HepG2 (cell line): ENCODE measurements at regions not wholly inside any gene's neighbourhood (a gene's known extent, or its start where the extent isn't known, plus 50 kb on each side); places are given as distances from the start of the nearest gene placed in this dataset.

Experiments used
- CBX2 ChIP-seq, 2 experiments: fragments of 200-600 bp in 1 of 2; sonication (generic); formaldehyde crosslinking in 1 of 2; IDR thresholded peaks; 2 replicates each; pipeline versions ENCODE4 v1.7.0 to v1.8.1; 2018 to 2022; ENCODE audit warnings: low read depth in 2 of 2, low read length in 1 of 2, mild to moderate bottlenecking in 1 of 2, missing genetic modification reagents in 1 of 2
- CREM ChIP-seq, 2 experiments: sonication (generic) in 1 of 2; formaldehyde crosslinking in 1 of 2; IDR thresholded peaks; 2 replicates each; pipeline versions ENCODE4 v1.4.0 to v1.6.1; 2016 to 2020; ENCODE audit warnings: antibody characterized with exemption in 1 of 2, mild to moderate bottlenecking in 1 of 2, missing genetic modification reagents in 1 of 2
- GTF2F1 ChIP-seq: fragments of 150-350 bp; IDR thresholded peaks from 2 replicates; pipeline ENCODE4 v1.6.1; 2014; ENCODE audit warnings: low read length
- IRF9 ChIP-seq: sonication (generic); formaldehyde crosslinking; IDR thresholded peaks from 2 replicates; pipeline ENCODE4 v1.8.0; 2022; ENCODE audit warnings: missing genetic modification reagents, mild to moderate bottlenecking, borderline replicate concordance
- KDM5B ChIP-seq: sonication (generic); formaldehyde crosslinking; IDR thresholded peaks from 2 replicates; pipeline ENCODE4 v1.4.0; 2020; ENCODE audit warnings: missing genetic modification reagents, mild to moderate bottlenecking, borderline replicate concordance
- MAFK ChIP-seq, 2 experiments: IDR thresholded peaks in 1 of 2; conservative IDR thresholded peaks in 1 of 2; 2 replicates each; pipeline ENCODE4 v1.6.1; 2011; ENCODE audit warnings: improper control_type of control experiment in 2 of 2, low read length in 2 of 2
- MAX ChIP-seq: IDR thresholded peaks from 2 replicates; pipeline ENCODE4 v1.6.1; 2012; ENCODE audit warnings: inconsistent platforms
- MEIS1 ChIP-seq: sonication (generic); formaldehyde crosslinking; IDR thresholded peaks from 2 replicates; pipeline ENCODE4 v1.9.0; 2021; ENCODE audit warnings: mild to moderate bottlenecking, missing genetic modification reagents, moderate library complexity, borderline replicate concordance
- RARA ChIP-seq: IDR thresholded peaks from 2 replicates; pipeline ENCODE4 v1.6.1; 2016; ENCODE audit warnings: missing genetic modification reagents, missing compliant biosample characterization
- SETDB1 ChIP-seq: sonication (generic); formaldehyde crosslinking; IDR thresholded peaks from 2 replicates; pipeline ENCODE4 v1.5.1; 2020; ENCODE audit warnings: missing genetic modification reagents, mild to moderate bottlenecking, borderline replicate concordance
- SOX13 ChIP-seq, 3 experiments: fragments of 450-650 bp in 1 of 3; sonication (generic) in 1 of 3; formaldehyde crosslinking in 1 of 3; IDR thresholded peaks in 2 of 3; conservative IDR thresholded peaks in 1 of 3; 2 replicates each; pipeline versions ENCODE4 v1.5.0 to v1.6.1; 2016 to 2020; ENCODE audit warnings: antibody characterized with exemption in 1 of 3, mild to moderate bottlenecking in 1 of 3, missing compliant biosample characterization in 1 of 3, missing genetic modification reagents in 1 of 3, moderate library complexity in 1 of 3
- TOPORS ChIP-seq: sonication (generic); formaldehyde crosslinking; IDR thresholded peaks from 2 replicates; pipeline ENCODE4 v1.8.0; 2023; ENCODE audit warnings: mild to moderate bottlenecking, missing genetic modification reagents
- ZFP36L1 ChIP-seq: sonication (generic); formaldehyde crosslinking; IDR thresholded peaks from 2 replicates; pipeline ENCODE4 v1.8.0; 2022; ENCODE audit warnings: mild to moderate bottlenecking, missing genetic modification reagents, moderate library complexity
- ZFX ChIP-seq: sonication (generic); formaldehyde crosslinking; IDR thresholded peaks from 2 replicates; pipeline ENCODE4 v1.4.0; 2020; ENCODE audit warnings: mild to moderate bottlenecking, low read depth, missing genetic modification reagents, moderate library complexity
- ZHX1 ChIP-seq: sonication (generic); formaldehyde crosslinking; IDR thresholded peaks from 2 replicates; pipeline ENCODE4 v1.8.1; 2022; ENCODE audit warnings: low read depth, mild to moderate bottlenecking, missing genetic modification reagents
- ZNF235 ChIP-seq: sonication (generic); formaldehyde crosslinking; IDR thresholded peaks from 2 replicates; pipeline ENCODE4 v1.8.1; 2023; ENCODE audit warnings: mild to moderate bottlenecking, missing genetic modification reagents, borderline replicate concordance
- ZNF335 ChIP-seq: sonication (generic); formaldehyde crosslinking; IDR thresholded peaks from 2 replicates; pipeline ENCODE4 v1.4.0; 2020; ENCODE audit warnings: missing genetic modification reagents
- ZNF564 ChIP-seq: sonication (generic); formaldehyde crosslinking; IDR thresholded peaks from 2 replicates; pipeline ENCODE4 v1.8.1; 2023; ENCODE audit warnings: mild to moderate bottlenecking, missing genetic modification reagents
- TF ChIP-seq, protein P1 (sequence below): sonication (generic); formaldehyde crosslinking; IDR thresholded peaks from 2 replicates; pipeline ENCODE4 v1.5.0; 2020; ENCODE audit warnings: missing genetic modification reagents
- TF ChIP-seq, protein P2 (sequence below): sonication (generic); formaldehyde crosslinking; IDR thresholded peaks from 2 replicates; pipeline ENCODE4 v1.5.0; 2020; ENCODE audit warnings: mild to moderate bottlenecking, missing genetic modification reagents

DNA sequence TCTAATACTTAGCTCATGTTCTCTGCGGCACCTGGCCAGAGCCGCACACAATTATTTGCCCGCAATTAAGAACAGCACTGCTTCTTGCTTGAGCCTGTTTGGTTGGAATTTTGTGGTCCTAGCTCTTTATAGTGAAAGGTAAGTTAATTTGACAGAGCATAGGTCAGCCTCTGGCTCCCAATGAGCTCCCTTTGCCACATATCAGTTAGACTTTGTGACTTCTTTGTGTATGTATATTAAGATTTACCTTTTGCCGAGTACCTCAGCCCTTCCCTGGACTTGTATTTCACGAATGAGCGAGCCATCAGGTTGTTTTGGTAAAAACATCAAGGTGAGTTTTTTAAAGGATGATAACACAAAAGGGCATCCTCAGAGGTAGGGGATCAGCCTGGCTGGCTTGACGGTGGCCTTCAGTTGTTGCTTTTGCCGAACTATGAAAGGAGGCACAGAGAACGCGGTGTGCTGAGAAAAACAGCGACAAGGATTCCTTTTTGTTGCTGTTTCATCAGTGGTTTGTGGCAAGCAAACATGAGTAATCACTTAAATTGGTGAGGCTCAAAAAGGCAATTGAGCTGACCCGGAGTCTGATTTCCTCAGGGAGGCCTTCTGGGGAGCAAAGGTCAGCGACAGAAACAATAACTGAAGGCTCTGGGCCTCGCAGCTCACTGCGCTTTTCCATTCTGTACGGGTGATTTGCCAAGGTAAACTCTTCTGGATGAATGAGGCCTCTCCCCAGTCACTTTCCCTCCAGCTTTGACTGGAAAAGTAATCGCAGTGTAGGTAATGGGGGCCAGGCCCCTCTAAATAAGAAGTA is 163.6 kb downstream of the HS3ST3A1 start (continued):
- TF ChIP-seq CREM (IDR thresholded peaks at IDR 0.05) (peak; percentile 72), CREM (CRISPR knock-in tag; IDR thresholded peaks at IDR 0.05) (no peak), IRF9 (no peak), MAFK (conservative IDR thresholded peaks at IDR 0.05 in 1 of 2, IDR thresholded peaks at IDR 0.05 in 1 of 2; ENCODE audit: low read length in 2 of 2) (peak; percentile 24 to 62; a peak in 3 of 4 replicates), RARA (CRISPR knock-in tag) (peak; percentile 61), ZNF235 (CRISPR knock-in tag) (no peak), GTF2F1 (no peak), CBX2 (IDR thresholded peaks at IDR 0.05; ENCODE audit: low read depth, low read length) (no peak), CBX2 (CRISPR knock-in tag; IDR thresholded peaks at IDR 0.05; ENCODE audit: low read depth) (no peak), ZNF564 (CRISPR knock-in tag) (peak; percentile 69; the same call in 1 of the 2 replicates), ZFP36L1 (no peak), ZNF335 (CRISPR knock-in tag) (peak; percentile 76), SOX13 (IDR thresholded peaks at IDR 0.05) (peak; percentile 82), SOX13 (CRISPR knock-in tag; conservative IDR thresholded peaks at IDR 0.05 in 1 of 2, IDR thresholded peaks at IDR 0.05 in 1 of 2) (peak in 1 of 2 experiments; percentile 94; a peak in 2 of 4 replicates), TOPORS (CRISPR knock-in tag) (no peak), ZHX1 (CRISPR knock-in tag) (no peak), SETDB1 (CRISPR knock-in tag) (no peak), MEIS1 (peak; percentile 70), MAX (peak; percentile 50; the same call in 1 of the 2 replicates), KDM5B (CRISPR knock-in tag) (no peak), ZFX (CRISPR knock-in tag) (peak; percentile 84)
- TF ChIP-seq, protein P1, sequence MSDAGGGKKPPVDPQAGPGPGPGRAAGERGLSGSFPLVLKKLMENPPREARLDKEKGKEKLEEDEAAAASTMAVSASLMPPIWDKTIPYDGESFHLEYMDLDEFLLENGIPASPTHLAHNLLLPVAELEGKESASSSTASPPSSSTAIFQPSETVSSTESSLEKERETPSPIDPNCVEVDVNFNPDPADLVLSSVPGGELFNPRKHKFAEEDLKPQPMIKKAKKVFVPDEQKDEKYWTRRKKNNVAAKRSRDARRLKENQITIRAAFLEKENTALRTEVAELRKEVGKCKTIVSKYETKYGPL (CRISPR knock-in tag), result peak; percentile 4; the same call in 1 of the 2 replicates
- TF ChIP-seq, protein P2, sequence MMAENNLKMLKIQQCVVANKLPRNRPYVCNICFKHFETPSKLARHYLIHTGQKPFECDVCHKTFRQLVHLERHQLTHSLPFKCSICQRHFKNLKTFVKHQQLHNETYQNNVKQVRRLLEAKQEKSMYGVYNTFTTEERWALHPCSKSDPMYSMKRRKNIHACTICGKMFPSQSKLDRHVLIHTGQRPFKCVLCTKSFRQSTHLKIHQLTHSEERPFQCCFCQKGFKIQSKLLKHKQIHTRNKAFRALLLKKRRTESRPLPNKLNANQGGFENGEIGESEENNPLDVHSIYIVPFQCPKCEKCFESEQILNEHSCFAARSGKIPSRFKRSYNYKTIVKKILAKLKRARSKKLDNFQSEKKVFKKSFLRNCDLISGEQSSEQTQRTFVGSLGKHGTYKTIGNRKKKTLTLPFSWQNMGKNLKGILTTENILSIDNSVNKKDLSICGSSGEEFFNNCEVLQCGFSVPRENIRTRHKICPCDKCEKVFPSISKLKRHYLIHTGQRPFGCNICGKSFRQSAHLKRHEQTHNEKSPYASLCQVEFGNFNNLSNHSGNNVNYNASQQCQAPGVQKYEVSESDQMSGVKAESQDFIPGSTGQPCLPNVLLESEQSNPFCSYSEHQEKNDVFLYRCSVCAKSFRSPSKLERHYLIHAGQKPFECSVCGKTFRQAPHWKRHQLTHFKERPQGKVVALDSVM (CRISPR knock-in tag), result peak; percentile 88
